Central memory CD8-positive, alpha-beta T cell (primary cell): ENCODE measurements at regions not wholly inside any gene's neighbourhood (a gene's known extent, or its start where the extent isn't known, plus 50 kb on each side); places are given as distances from the start of the nearest gene placed in this dataset.

Experiments
- ATAC-seq: fragments of 150-1000 bp; cut with Tn5 transposase; replicated peaks from 2 replicates; pipeline ENCODE4 v1.10.0; 2022; ENCODE audit warnings: mild to moderate bottlenecking, moderate FRiP score, moderate number of reproducible peaks; ENCODE audit not compliant: poor library complexity, severe bottlenecking; ENCODE audit errors: extremely low read depth
- DNase-seq, 2 donors: peaks; one replicate each; pipeline ENCODE4 v3.0.0; 2021; ENCODE audit warnings: low spot score in 2 of 2
- H3K27ac Mint-ChIP-seq: one replicate; pipeline ENCODE4 v1.8.0; 2022; ENCODE audit warnings: low read depth, mild to moderate bottlenecking, moderate library complexity, mixed read lengths
- H3K27me3 Mint-ChIP-seq: one replicate; pipeline ENCODE4 v1.8.0; 2022; ENCODE audit warnings: mixed read lengths
- H3K36me3 Mint-ChIP-seq: one replicate; pipeline ENCODE4 v1.8.0; 2022; ENCODE audit warnings: mild to moderate bottlenecking, moderate library complexity, mixed read lengths; ENCODE audit not compliant: insufficient read depth
- H3K4me1 Mint-ChIP-seq: one replicate; pipeline ENCODE4 v1.8.0; 2022; ENCODE audit warnings: mixed read lengths
- H3K4me3 Mint-ChIP-seq: one replicate; pipeline ENCODE4 v1.8.0; 2022; ENCODE audit warnings: mild to moderate bottlenecking, moderate library complexity, mixed read lengths
- H3K9me3 Mint-ChIP-seq: one replicate; pipeline ENCODE4 v1.8.0; 2022; ENCODE audit warnings: mixed read lengths

GRCh38 chr6:94238868-94239267, 819.5 kb upstream of the EPHA7 start:
- H3K36me3 Mint-ChIP-seq: no peaks in the 10 kb centered on the region
- no peak overlapping the region for H3K27ac Mint-ChIP-seq
- DNase-seq: no peak
- H3K27me3 Mint-ChIP-seq: no peaks in the 10 kb centered on the region
- ATAC-seq: no peak
- peaks cover 29% of the 10 kb centered on the region for H3K9me3 Mint-ChIP-seq
- H3K4me3 Mint-ChIP-seq: no peak overlapping the region
- no peaks in the 10 kb centered on the region for H3K4me1 Mint-ChIP-seq

- Mint-ChIP-seq H3K9me3 (peaks cover 11% of the 10 kb centered on the region), H3K4me3 (no peak overlapping the region), H3K27ac (no peak overlapping the region), H3K36me3 (no peaks in the 10 kb centered on the region), H3K27me3 (no peaks in the 10 kb centered on the region), H3K4me1 (no peaks in the 10 kb centered on the region)
- ATAC-seq (no peak), DNase-seq (no peak)
Measured at GRCh38 chr6:94227741-94228140, 808.4 kb upstream of the EPHA7 start.

GRCh38 chr6:94217836-94218235, 798.5 kb upstream of the EPHA7 start:
- no peaks in the 10 kb centered on the region for H3K27me3 Mint-ChIP-seq
- no peak overlapping the region for H3K27ac Mint-ChIP-seq
- H3K4me1 Mint-ChIP-seq: no peaks in the 10 kb centered on the region
- peaks cover 11% of the 10 kb centered on the region for H3K9me3 Mint-ChIP-seq
- no peak for DNase-seq
- ATAC-seq: no peak
- H3K4me3 Mint-ChIP-seq: no peak overlapping the region
- H3K36me3 Mint-ChIP-seq: no peaks in the 10 kb centered on the region

- no peak overlapping the region for H3K4me3 Mint-ChIP-seq
- no peaks in the 10 kb centered on the region for H3K27me3 Mint-ChIP-seq
- DNase-seq (no peak), ATAC-seq (no peak)
- no peak overlapping the region for H3K27ac Mint-ChIP-seq
- no peaks in the 10 kb centered on the region for H3K4me1 Mint-ChIP-seq
- H3K36me3 Mint-ChIP-seq: no peaks in the 10 kb centered on the region
- H3K9me3 Mint-ChIP-seq: peaks cover 11% of the 10 kb centered on the region
Measured at GRCh38 chr6:94215552-94215951, 796.2 kb upstream of the EPHA7 start.

GRCh38 chr6:94213226-94213625, 793.9 kb upstream of the EPHA7 start:
- peaks cover 6% of the 10 kb centered on the region for H3K9me3 Mint-ChIP-seq
- no peaks in the 10 kb centered on the region for H3K4me1 Mint-ChIP-seq
- DNase-seq (no peak), ATAC-seq (no peak)
- H3K27ac Mint-ChIP-seq: no peak overlapping the region
- H3K36me3 Mint-ChIP-seq: no peaks in the 10 kb centered on the region
- no peaks in the 10 kb centered on the region for H3K27me3 Mint-ChIP-seq
- H3K4me3 Mint-ChIP-seq: no peak overlapping the region

- Mint-ChIP-seq H3K4me1 (no peaks in the 10 kb centered on the region), H3K9me3 (peaks cover 22% of the 10 kb centered on the region), H3K27me3 (no peaks in the 10 kb centered on the region), H3K36me3 (no peaks in the 10 kb centered on the region), H3K27ac (no peak overlapping the region), H3K4me3 (no peak overlapping the region)
- ATAC-seq (no peak), DNase-seq (no peak)
Measured at GRCh38 chr6:94196891-94197290, 777.5 kb upstream of the EPHA7 start.

GRCh38 chr6:94190030-94190429, 770.7 kb upstream of the EPHA7 start:
- Mint-ChIP-seq H3K4me3 (no peak overlapping the region), H3K36me3 (no peaks in the 10 kb centered on the region), H3K27me3 (no peaks in the 10 kb centered on the region), H3K9me3 (peaks cover 30% of the 10 kb centered on the region), H3K4me1 (no peaks in the 10 kb centered on the region), H3K27ac (no peak overlapping the region)
- DNase-seq (no peak), ATAC-seq (no peak)

GRCh38 chr6:94184666-94185464, 765.5 kb upstream of the EPHA7 start:
- H3K4me1 Mint-ChIP-seq: no peaks in the 10 kb centered on the region
- no peak overlapping the region for H3K27ac Mint-ChIP-seq
- no peaks in the 10 kb centered on the region for H3K36me3 Mint-ChIP-seq
- DNase-seq (no peak), ATAC-seq (no peak)
- no peaks in the 10 kb centered on the region for H3K27me3 Mint-ChIP-seq
- no peak overlapping the region for H3K4me3 Mint-ChIP-seq
- peaks cover 21% of the 10 kb centered on the region for H3K9me3 Mint-ChIP-seq

- no peak overlapping the region for H3K27ac Mint-ChIP-seq
- H3K4me1 Mint-ChIP-seq: no peaks in the 10 kb centered on the region
- ATAC-seq (no peak), DNase-seq (no peak)
- no peak overlapping the region for H3K4me3 Mint-ChIP-seq
- peaks cover 11% of the 10 kb centered on the region for H3K9me3 Mint-ChIP-seq
- no peaks in the 10 kb centered on the region for H3K36me3 Mint-ChIP-seq
- H3K27me3 Mint-ChIP-seq: no peaks in the 10 kb centered on the region
Measured at GRCh38 chr6:94177429-94177828, 758.1 kb upstream of the EPHA7 start.

- ATAC-seq (no peak), DNase-seq (no peak)
- Mint-ChIP-seq H3K4me1 (no peaks in the 10 kb centered on the region), H3K27ac (no peak overlapping the region), H3K27me3 (no peaks in the 10 kb centered on the region), H3K36me3 (no peaks in the 10 kb centered on the region), H3K4me3 (no peak overlapping the region), H3K9me3 (peaks cover 13% of the 10 kb centered on the region)
Measured at GRCh38 chr6:94175465-94175864, 756.1 kb upstream of the EPHA7 start.

GRCh38 chr6:94163877-94164276, 744.5 kb upstream of the EPHA7 start:
- Mint-ChIP-seq H3K4me3 (no peak overlapping the region), H3K27ac (no peak overlapping the region), H3K27me3 (no peaks in the 10 kb centered on the region), H3K9me3 (peaks cover 32% of the 10 kb centered on the region), H3K4me1 (no peaks in the 10 kb centered on the region), H3K36me3 (no peaks in the 10 kb centered on the region)
- ATAC-seq (no peak), DNase-seq (no peak)

- Mint-ChIP-seq H3K36me3 (no peaks in the 10 kb centered on the region), H3K27ac (no peak overlapping the region), H3K9me3 (peaks cover 19% of the 10 kb centered on the region)
Measured at GRCh38 chr6:94150886-94151285, 731.5 kb upstream of the EPHA7 start.

GRCh38 chr6:94144807-94145206, 725.4 kb upstream of the EPHA7 start:
- ATAC-seq (no peak), DNase-seq (no peak)
- Mint-ChIP-seq H3K4me3 (no peak overlapping the region), H3K27ac (no peak overlapping the region), H3K4me1 (no peaks in the 10 kb centered on the region), H3K36me3 (no peaks in the 10 kb centered on the region), H3K27me3 (no peaks in the 10 kb centered on the region), H3K9me3 (peaks cover 6% of the 10 kb centered on the region)

More at GRCh38 chr6:94150886-94151285, 731.5 kb upstream of the EPHA7 start:
- Mint-ChIP-seq H3K27me3 (no peaks in the 10 kb centered on the region), H3K4me3 (no peak overlapping the region), H3K4me1 (no peaks in the 10 kb centered on the region)
- DNase-seq: no peak
- ATAC-seq: no peak
